ENCODE measurements at regions not wholly inside any gene's neighbourhood (a gene's known extent, or its start where the extent isn't known, plus 50 kb on each side); places are given as distances from the start of the nearest gene placed in this dataset.
A peak's percentile ranks its signal among the peaks of the same experiment; 100 is the strongest.
"Not testable (repeated sequence)": the region's sequence is repeated elsewhere in the genome, so short reads cannot be mapped to it uniquely, and the experiment has no call there.

GRCh38 chr5:169411786-169412430 is 111.0 kb upstream of the SLIT3 start:
- DNase-seq: no peak

- no peak for DNase-seq
Measured at GRCh38 chr5:169410996-169411783, 110.3 kb upstream of the SLIT3 start.

DNA sequence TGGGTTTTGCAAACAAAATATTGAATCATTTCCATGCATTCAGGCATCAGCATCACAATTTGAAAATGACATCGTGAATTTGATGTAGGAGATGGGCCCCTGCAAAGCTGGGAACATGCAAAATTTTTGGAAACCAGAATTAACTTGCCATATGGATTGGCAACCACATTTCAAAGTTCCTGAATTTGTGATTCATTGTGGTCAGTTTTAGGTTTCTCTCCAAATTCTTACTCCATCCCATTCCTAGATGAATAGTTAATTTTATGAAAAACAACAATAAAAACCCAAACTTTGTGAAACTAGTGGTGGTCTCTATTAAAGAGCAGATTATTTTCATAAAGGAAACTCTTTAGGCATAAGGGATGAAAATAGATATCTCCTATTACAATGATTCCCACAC is 107.8 kb upstream of the SLIT3 start:
- DNase-seq: no peak

- DNase-seq: no peak
Measured at GRCh38 chr5:169408171-169408570, 107.2 kb upstream of the SLIT3 start.

GRCh38 chr5:169404223-169404622 is 103.3 kb upstream of the SLIT3 start:
- no peak for DNase-seq

GRCh38 chr5:169398515-169398914 is 97.6 kb upstream of the SLIT3 start:
- no peak for DNase-seq

GRCh38 chr5:169395136-169395535 is 94.2 kb upstream of the SLIT3 start:
- DNase-seq: no peak

GRCh38 chr5:169394371-169394770 is 93.4 kb upstream of the SLIT3 start:
- DNase-seq: no peak

GRCh38 chr5:169393907-169394306 is 93.0 kb upstream of the SLIT3 start:
- no peak for DNase-seq

GRCh38 chr5:169390265-169390664 is 89.3 kb upstream of the SLIT3 start:
- no peak for DNase-seq

- no peak for DNase-seq
Measured at GRCh38 chr5:169389318-169389717, 88.4 kb upstream of the SLIT3 start.

- no peak for DNase-seq
Measured at GRCh38 chr5:169385636-169386035, 84.7 kb upstream of the SLIT3 start.

DNA sequence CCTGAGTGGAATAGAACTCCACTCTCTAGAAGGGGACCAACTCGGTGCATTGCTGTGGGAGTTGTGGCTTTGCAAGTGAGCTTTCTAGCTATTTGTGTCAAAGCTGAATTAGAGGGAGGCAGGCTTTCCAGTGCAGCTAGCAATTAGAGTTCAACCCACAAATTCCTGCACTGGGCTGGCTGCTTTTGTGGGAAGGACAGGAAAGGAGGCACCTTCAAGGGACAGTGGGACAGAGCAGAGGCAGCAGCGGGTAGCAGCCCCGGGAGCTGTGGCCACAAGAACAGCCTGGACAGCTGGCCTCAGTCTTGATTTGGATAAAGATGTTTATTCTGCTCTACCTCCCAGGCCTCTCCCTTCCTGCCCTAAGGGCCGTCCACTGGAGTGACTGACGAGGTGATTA is 83.7 kb upstream of the SLIT3 start:
- DNase-seq: no peak

DNA sequence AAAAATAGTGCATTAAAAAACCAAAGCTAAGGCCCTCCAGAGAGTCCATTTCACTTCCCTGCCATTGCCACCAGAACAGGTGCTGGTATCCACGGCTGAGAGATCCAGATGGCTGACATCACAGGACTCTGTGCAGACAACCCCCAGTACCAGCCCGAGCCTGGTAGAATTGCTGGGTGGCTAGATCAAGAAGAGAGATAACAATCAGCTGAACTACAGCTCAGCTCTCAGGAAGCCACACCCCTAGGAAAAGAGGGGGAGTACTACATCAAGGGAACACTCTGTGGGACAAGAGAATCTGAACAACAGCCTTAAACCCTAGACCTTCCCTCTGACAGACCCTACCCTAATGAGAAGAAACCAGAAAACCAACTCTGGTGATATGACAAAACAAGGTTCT is 73.8 kb upstream of the SLIT3 start:
- DNase-seq: no peak

- no peak for DNase-seq
Measured at GRCh38 chr5:169374111-169374510, 73.2 kb upstream of the SLIT3 start.

DNA sequence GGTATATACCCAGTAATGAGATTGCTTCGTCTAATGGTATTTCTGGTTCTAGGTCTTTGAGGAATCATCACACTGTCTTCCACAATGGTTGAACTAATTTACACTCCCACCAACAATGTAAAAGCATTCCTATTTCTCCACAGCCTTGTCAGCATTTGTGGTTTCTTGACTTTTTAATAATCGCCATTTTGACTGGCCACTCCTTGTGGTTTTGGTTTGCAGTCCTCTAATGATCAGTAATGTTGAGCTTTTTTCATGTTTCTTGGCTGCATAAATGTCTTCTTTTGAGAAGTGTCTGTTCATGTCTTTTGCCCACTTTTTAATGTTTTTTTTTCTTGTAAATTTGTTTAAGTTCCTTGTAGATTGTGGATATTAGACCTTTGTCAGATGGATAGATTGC is 70.9 kb upstream of the SLIT3 start:
- DNase-seq: not testable (repeated sequence)

- DNase-seq: no peak
Measured at GRCh38 chr5:169369130-169369529, 68.2 kb upstream of the SLIT3 start.

DNA sequence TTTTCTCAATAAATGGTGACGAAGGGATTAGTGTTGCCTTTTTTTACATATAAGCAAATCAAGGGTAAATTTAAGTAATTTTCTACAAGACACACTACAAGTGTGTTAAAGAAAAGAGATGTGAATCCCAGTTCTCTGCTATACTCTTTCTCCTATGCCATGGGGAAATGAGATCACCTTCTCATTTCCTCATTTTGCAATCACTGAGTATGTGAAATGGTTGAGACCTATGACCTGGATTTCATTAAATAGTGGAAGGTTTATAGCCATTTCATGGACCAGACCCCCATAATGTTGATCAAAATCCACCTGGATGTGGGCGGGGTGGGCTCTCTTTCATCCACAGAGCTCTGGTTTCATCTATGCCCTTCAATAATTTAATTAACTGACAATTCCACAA is 66.9 kb upstream of the SLIT3 start:
- DNase-seq: peak in 3 of 4 experiments; percentile 7 to 52 (median 46)

- no peak for DNase-seq
Measured at GRCh38 chr5:169357291-169357690, 56.4 kb upstream of the SLIT3 start.

- no peak for DNase-seq
Measured at GRCh38 chr5:169356811-169357210, 55.9 kb upstream of the SLIT3 start.

DNA sequence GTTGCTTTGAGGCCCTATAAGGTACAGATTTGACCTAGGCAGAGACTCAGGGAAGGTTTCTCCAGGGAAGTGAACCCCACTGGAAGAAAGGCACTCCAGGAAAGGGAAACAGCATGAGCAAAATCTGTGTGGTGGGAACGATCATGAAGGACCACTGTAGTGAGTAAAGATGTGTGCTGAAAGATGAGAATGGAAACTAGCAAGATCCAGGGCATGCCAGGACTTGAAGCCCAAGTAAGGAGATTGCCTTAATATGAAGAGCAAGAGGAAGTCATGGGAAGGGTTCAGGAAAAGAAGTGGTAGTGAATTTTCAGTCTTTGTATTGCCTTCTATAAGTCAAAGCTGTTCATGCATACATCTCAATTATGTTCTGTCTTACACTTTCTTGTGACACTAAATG is 55.2 kb upstream of the SLIT3 start:
- DNase-seq: no peak

DNA sequence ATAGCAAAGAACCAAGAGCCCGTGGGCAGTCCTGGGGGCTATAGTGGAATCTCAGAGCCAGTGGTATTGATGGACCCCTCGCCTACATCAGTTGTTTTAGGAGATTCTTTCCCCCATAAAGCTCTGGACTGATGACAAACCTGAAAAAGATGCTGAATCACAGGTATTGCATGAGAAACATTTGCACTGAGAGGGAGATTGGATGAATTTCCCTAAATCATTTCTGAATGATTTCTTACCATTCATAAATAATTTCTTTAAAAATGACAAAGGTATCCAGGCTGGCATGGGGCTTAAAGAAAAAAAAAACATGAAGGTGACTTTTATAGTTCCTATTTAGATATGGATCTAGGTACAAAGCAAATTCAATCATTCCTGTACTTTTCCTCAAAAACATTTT is 54.0 kb upstream of the SLIT3 start:
- no peak for DNase-seq

- no peak for DNase-seq
Measured at GRCh38 chr5:169354263-169354662, 53.3 kb upstream of the SLIT3 start.

DNA sequence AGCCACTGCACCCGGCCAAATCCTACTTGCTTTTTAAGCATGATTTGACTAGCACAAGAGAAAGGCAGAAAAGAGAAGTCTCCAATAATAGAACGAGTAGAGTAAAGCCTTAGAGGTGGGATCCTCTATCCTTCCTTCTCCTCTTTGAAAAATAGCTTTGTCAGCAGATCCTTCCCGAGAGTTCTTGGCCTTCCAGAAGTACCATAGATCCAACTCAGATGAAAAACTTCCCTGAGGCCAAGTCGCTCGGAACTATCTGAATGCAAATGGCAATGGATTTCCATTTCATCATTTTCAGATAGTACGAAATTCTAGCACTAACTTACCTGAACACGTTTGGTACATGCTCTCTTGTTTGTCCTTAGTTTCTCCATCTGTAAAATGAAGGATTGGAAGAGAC is 52.0 kb upstream of the SLIT3 start:
- no peak for DNase-seq

GRCh38 chr5:169351721-169352120 is 50.8 kb upstream of the SLIT3 start:
- no peak for DNase-seq
